ENCODE measurements at regions not wholly inside any gene's neighbourhood (a gene's known extent, or its start where the extent isn't known, plus 50 kb on each side); places are given as distances from the start of the nearest gene placed in this dataset.

DNA sequence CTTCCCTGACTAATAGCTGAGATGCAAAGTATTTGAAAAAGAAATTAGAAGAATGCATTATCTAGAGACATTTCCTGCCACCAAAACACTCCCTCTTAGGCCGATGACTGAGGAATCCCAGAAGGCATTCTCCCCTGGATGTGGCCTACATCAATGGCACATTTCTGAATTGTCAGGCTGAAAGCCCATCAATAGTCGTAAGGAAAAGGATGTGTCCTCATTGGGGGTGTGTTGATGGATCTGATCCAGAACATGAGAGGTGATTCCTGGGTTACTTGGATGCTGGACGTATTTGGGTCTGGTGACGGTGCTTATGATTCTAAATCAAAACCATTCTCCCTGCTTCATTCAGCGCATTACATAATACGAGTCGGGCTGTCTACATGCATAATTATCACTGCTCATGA, 216.9 kb upstream of the CDIN1 start:
- no peak for TF ChIP-seq CTCF (IDR thresholded peaks at IDR 0.05)
- no peak for TF ChIP-seq EZH2 (IDR thresholded peaks at IDR 0.05; ENCODE audit: borderline replicate concordance, insufficient read depth, low read depth, low read length, poor library complexity, severe bottlenecking)
